ENCODE measurements at regions not wholly inside any gene's neighbourhood (a gene's known extent, or its start where the extent isn't known, plus 50 kb on each side); places are given as distances from the start of the nearest gene placed in this dataset.

DNA sequence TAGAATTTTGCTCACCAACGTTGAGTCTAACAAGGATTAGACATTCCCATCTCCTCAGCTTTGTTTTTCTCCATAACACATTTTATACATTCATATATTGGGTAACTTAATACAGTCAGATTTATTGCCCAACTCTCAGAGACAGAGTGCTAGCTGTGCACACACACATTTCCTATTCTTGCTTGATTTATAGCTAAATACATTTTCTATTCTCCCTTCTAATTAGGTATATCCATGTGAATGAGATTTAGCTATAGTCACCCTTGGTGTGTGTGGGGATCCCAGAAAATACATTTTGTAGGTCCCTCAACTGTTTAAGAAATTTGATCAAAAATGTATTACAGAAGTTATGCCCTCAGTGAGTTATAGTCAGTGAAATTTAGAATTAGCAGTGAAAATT, 715.4 kb downstream of the NSUN3 start:
- DNase-seq (no peak), ATAC-seq (ENCODE audit: poor library complexity) (no peak)
- no peak overlapping the region for H3K27ac ChIP-seq (ENCODE audit: low read depth in 1 of 2, low read length in 2 of 2)
- H3K4me3 ChIP-seq (ENCODE audit: low read length) = no peak overlapping the region
- Mint-ChIP-seq H3K27me3 (no peaks in the 10 kb centered on the region), H3K36me3 (ENCODE audit: low read depth) (no peaks in the 10 kb centered on the region), H3K9me3 (peaks cover 9% of the 10 kb centered on the region), H3K4me1 (ENCODE audit: low read depth) (no peaks in the 10 kb centered on the region), H3K4me3 (no peak overlapping the region), H3K27ac (no peak overlapping the region)
- POLR2A ChIA-PET = no interaction called here
- H3K27me3 ChIP-seq (ENCODE audit: control insufficient read depth in 1 of 2, insufficient read depth in 2 of 2, low read length in 2 of 2) = no peaks in the 10 kb centered on the region
- no peak for TF ChIP-seq CTCF (IDR thresholded peaks at IDR 0.05)
- H3K36me3 ChIP-seq (ENCODE audit: insufficient read depth, low read length) = no peaks in the 10 kb centered on the region
- CTCF ChIA-PET = no interaction called here
- intact Hi-C loops (cut with DNase I, micrococcal nuclease) = no loop called here
- no peaks in the 10 kb centered on the region for H3K4me1 ChIP-seq (ENCODE audit: insufficient read depth, low read length)
- no peaks in the 10 kb centered on the region for H3K9me3 ChIP-seq (ENCODE audit: control insufficient read depth in 1 of 2, insufficient read depth in 1 of 2, low read length in 2 of 2)

DNA sequence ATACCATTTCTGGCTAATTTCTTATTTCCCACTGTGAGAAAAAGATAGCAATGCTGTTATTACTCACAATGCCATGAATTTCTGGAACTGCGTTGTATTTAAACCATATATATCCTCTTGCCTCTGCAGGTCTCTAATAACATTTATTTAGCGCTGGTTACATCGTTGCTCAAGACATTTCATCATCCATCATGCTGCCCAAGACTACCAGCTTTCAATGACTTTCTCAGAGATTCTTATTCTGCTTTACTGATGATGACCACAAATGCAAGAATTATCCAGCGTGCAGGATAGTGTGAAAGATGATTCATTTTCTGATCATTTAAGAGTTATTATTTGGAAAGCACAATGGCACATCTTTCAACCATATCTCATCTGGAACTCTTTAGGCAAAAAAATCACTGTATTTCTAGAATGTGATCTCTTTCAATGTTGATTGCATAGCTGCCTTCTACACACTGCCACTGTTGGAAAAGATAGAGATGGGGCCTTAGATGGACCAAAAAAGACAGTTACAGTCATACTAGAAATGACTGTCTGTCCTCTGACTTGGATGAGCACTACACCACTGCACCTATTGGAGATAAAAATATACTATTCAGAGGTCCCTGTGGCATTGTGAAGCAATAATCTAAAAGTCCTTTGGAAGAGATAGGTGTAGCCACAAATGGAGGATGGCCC, 716.1 kb downstream of the NSUN3 start:
- no peaks in the 10 kb centered on the region for H3K4me1 Mint-ChIP-seq (ENCODE audit: low read depth)
- no peak for TF ChIP-seq CTCF (IDR thresholded peaks at IDR 0.05)
- CTCF ChIA-PET = no interaction called here
- H3K9me3 Mint-ChIP-seq = peaks cover 10% of the 10 kb centered on the region
- no peaks in the 10 kb centered on the region for H3K4me1 ChIP-seq (ENCODE audit: insufficient read depth, low read length)
- POLR2A ChIA-PET = no interaction called here
- H3K36me3 Mint-ChIP-seq (ENCODE audit: low read depth) = no peaks in the 10 kb centered on the region
- no peak overlapping the region for H3K4me3 Mint-ChIP-seq
- intact Hi-C loops (cut with DNase I, micrococcal nuclease) = no loop called here
- DNase-seq (no peak), ATAC-seq (ENCODE audit: poor library complexity) (no peak)
- H3K27me3 ChIP-seq (ENCODE audit: control insufficient read depth in 1 of 2, insufficient read depth in 2 of 2, low read length in 2 of 2) = no peaks in the 10 kb centered on the region
- no peaks in the 10 kb centered on the region for H3K27me3 Mint-ChIP-seq
- H3K27ac Mint-ChIP-seq = no peak overlapping the region
- no peak overlapping the region for H3K4me3 ChIP-seq (ENCODE audit: low read length)
- H3K9me3 ChIP-seq (ENCODE audit: control insufficient read depth in 1 of 2, insufficient read depth in 1 of 2, low read length in 2 of 2) = no peaks in the 10 kb centered on the region
- no peaks in the 10 kb centered on the region for H3K36me3 ChIP-seq (ENCODE audit: insufficient read depth, low read length)
- no peak overlapping the region for H3K27ac ChIP-seq (ENCODE audit: low read depth in 1 of 2, low read length in 2 of 2)

- POLR2A ChIA-PET = no interaction called here
- Mint-ChIP-seq H3K27me3 (no peaks in the 10 kb centered on the region), H3K4me3 (no peak overlapping the region), H3K9me3 (peaks cover 10% of the 10 kb centered on the region), H3K27ac (no peak overlapping the region), H3K4me1 (ENCODE audit: low read depth) (no peaks in the 10 kb centered on the region), H3K36me3 (ENCODE audit: low read depth) (no peaks in the 10 kb centered on the region)
- no peak for TF ChIP-seq CTCF (IDR thresholded peaks at IDR 0.05)
- CTCF ChIA-PET = no interaction called here
- no peak for ATAC-seq (ENCODE audit: poor library complexity)
- Histone ChIP-seq H3K4me1 (ENCODE audit: insufficient read depth, low read length) (no peaks in the 10 kb centered on the region), H3K27me3 (ENCODE audit: control insufficient read depth in 1 of 2, insufficient read depth in 2 of 2, low read length in 2 of 2) (no peaks in the 10 kb centered on the region), H3K36me3 (ENCODE audit: insufficient read depth, low read length) (no peaks in the 10 kb centered on the region), H3K9me3 (ENCODE audit: control insufficient read depth in 1 of 2, insufficient read depth in 1 of 2, low read length in 2 of 2) (no peaks in the 10 kb centered on the region), H3K4me3 (ENCODE audit: low read length) (no peak overlapping the region), H3K27ac (ENCODE audit: low read depth in 1 of 2, low read length in 2 of 2) (no peak overlapping the region)
- intact Hi-C loops (cut with DNase I, micrococcal nuclease) = no loop called here
- DNase-seq = no peak
Observed at GRCh38 chr3:94779699-94780098, 716.8 kb downstream of the NSUN3 start.
